Kidney (tissue), 13 donors: ENCODE measurements at regions not wholly inside any gene's neighbourhood (a gene's known extent, or its start where the extent isn't known, plus 50 kb on each side); places are given as distances from the start of the nearest gene placed in this dataset.

Experiments used
- DNase-seq, 5 donors: peaks; one replicate each; pipeline ENCODE4 v3.0.0-alpha.2; 2013 to 2020
- FAIRE-seq: peaks from 2 replicates; lab custom pipeline; 2012; peaks lifted over from hg19 to GRCh38; lab: Jason Lieb, UNC
- H3K27ac ChIP-seq, 2 donors: one replicate each; pipeline ENCODE4 v1.7.0; 2013; ENCODE audit warnings: low read depth in 2 of 2, low read length in 2 of 2, inconsistent platforms in 1 of 2
- H3K27me3 ChIP-seq: one replicate; pipeline ENCODE4 v1.7.1; 2013; ENCODE audit warnings: low read length, inconsistent platforms; ENCODE audit not compliant: control insufficient read depth, insufficient read depth
- H3K36me3 ChIP-seq, 3 donors: one replicate each; pipeline versions ENCODE4 v1.7.0 to v1.7.1; 2013; ENCODE audit warnings: low read length in 3 of 3, control low read depth in 1 of 3, inconsistent platforms in 1 of 3; ENCODE audit not compliant: insufficient read depth in 3 of 3, control insufficient read depth in 2 of 3
- H3K4me1 ChIP-seq, 3 donors: one replicate each; pipeline versions ENCODE4 v1.7.0 to v1.7.1; 2013; ENCODE audit warnings: low read length in 3 of 3, inconsistent platforms in 1 of 3, low read depth in 1 of 3; ENCODE audit not compliant: control insufficient read depth in 2 of 3, insufficient read depth in 2 of 3
- H3K4me3 ChIP-seq, 3 donors: one replicate each; pipeline versions ENCODE4 v1.7.0 to v1.8.1; 2013; ENCODE audit warnings: low read length in 3 of 3, control low read depth in 1 of 3, inconsistent platforms in 1 of 3
- H3K9ac ChIP-seq, 3 donors: one replicate each; pipeline versions ENCODE4 v1.7.0 to v1.7.1; 2013; ENCODE audit warnings: low read length in 3 of 3, control low read depth in 1 of 3, inconsistent platforms in 1 of 3
- H3K9me3 ChIP-seq, 3 donors: one replicate each; pipeline versions ENCODE4 v1.7.0 to v1.7.1; 2013; ENCODE audit warnings: low read length in 3 of 3, control low read depth in 1 of 3, inconsistent platforms in 1 of 3; ENCODE audit not compliant: control insufficient read depth in 2 of 3, insufficient read depth in 1 of 3
- intact Hi-C: fragments of 100-400 bp; cut with DNase I; formaldehyde crosslinking; loops from one replicate; pipeline ENCODE4 v1.11.1; 2022
- TF ChIP-seq, protein P1 (sequence below): IDR thresholded peaks from 3 replicates; pipeline ENCODE4 v1.5.1; 2012; ENCODE audit warnings: mild to moderate bottlenecking, moderate library complexity, borderline replicate concordance; ENCODE audit not compliant: insufficient read depth; ENCODE audit errors: extremely low read depth
- donor health status: control.
- donor health status: control.
- donor health status: control.
- donor health status: control.
- donor health status: control.
- donor health status: DM: yes; HTN: yes; CAD: no.
- donor health status: Normal renal cell carcinoma (clear cell type).

GRCh38 chr12:131363841-131364495, 346.9 kb upstream of the SFSWAP start:
- TF ChIP-seq, protein P1, sequence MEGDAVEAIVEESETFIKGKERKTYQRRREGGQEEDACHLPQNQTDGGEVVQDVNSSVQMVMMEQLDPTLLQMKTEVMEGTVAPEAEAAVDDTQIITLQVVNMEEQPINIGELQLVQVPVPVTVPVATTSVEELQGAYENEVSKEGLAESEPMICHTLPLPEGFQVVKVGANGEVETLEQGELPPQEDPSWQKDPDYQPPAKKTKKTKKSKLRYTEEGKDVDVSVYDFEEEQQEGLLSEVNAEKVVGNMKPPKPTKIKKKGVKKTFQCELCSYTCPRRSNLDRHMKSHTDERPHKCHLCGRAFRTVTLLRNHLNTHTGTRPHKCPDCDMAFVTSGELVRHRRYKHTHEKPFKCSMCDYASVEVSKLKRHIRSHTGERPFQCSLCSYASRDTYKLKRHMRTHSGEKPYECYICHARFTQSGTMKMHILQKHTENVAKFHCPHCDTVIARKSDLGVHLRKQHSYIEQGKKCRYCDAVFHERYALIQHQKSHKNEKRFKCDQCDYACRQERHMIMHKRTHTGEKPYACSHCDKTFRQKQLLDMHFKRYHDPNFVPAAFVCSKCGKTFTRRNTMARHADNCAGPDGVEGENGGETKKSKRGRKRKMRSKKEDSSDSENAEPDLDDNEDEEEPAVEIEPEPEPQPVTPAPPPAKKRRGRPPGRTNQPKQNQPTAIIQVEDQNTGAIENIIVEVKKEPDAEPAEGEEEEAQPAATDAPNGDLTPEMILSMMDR: no peak
- H3K9me3 ChIP-seq: no peaks in the 10 kb centered on the region
- no peaks in the 10 kb centered on the region for H3K27me3 ChIP-seq
- H3K4me3 ChIP-seq: no peak overlapping the region
- H3K27ac ChIP-seq: no peak overlapping the region
- no peaks in the 10 kb centered on the region for H3K36me3 ChIP-seq
- no peaks in the 10 kb centered on the region for H3K4me1 ChIP-seq
- intact Hi-C loops: no loop called here
- no peak for FAIRE-seq
- no peak for DNase-seq
- no peak overlapping the region for H3K9ac ChIP-seq

DNA sequence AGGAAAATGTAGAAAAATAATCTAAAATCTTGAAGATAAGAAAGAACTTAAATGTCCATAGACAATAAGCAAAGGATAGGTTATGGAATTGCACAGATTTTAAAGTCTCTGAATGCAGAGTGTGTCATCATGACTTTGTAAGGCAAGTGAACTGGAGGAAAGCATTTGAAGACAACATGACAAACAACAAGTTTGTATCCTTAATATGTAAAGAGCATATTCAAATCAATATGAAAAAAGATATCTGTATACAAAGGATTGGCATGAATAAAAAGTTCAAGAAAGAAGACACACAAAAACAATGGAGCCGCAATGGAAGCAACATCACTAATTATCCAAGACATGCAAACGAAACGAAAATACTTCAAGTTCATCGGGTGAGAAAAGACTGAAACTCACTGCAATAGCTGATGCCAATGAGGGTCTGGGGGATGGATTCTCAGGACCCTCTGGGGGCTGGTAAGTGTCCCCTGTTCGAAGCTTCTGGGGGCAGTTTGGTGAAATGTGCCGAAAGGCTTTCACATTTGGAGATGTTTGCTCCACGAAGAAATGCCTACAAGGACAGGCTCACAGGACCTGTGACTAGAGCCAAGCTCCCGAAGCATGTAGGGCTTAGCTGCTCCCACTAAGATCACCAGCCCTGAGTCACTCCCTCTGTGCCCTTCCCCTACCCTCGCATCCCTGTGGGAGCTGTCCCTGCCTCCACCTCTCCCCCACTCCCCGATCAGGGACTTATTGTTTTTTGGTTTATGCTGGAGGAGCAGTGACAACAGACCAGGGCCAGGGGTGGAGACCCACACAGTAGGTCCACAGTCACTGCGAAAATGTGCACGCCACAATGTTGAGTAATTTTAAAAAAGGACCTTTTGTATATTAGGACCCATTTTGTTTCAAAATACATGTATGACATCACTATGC, 345.7 kb upstream of the SFSWAP start:
- TF ChIP-seq, protein P1: no peak
- no peaks in the 10 kb centered on the region for H3K27me3 ChIP-seq
- no peak overlapping the region for H3K9ac ChIP-seq
- FAIRE-seq: no peak
- H3K4me3 ChIP-seq: no peak overlapping the region
- no peaks in the 10 kb centered on the region for H3K36me3 ChIP-seq
- H3K4me1 ChIP-seq: no peaks in the 10 kb centered on the region
- peak in 1 of 5 donors; percentile 42 for DNase-seq
- no peaks in the 10 kb centered on the region for H3K9me3 ChIP-seq
- intact Hi-C loops: no loop called here
- no peak overlapping the region for H3K27ac ChIP-seq

GRCh38 chr12:131365821-131366260, 345.0 kb upstream of the SFSWAP start:
- TF ChIP-seq, protein P1: no peak
- Histone ChIP-seq H3K9ac (no peak overlapping the region), H3K27ac (no peak overlapping the region), H3K4me3 (no peak overlapping the region), H3K9me3 (no peaks in the 10 kb centered on the region), H3K4me1 (no peaks in the 10 kb centered on the region), H3K36me3 (no peaks in the 10 kb centered on the region), H3K27me3 (no peaks in the 10 kb centered on the region)
- FAIRE-seq (no peak), DNase-seq (peak in 4 of 5 donors; percentile 72 to 88 (median 76))
- intact Hi-C loops: no loop called here
